ENCODE measurements at regions not wholly inside any gene's neighbourhood (a gene's known extent, or its start where the extent isn't known, plus 50 kb on each side); places are given as distances from the start of the nearest gene placed in this dataset.
"Not testable (repeated sequence)": the region's sequence is repeated elsewhere in the genome, so short reads cannot be mapped to it uniquely, and the experiment has no call there.

DNA sequence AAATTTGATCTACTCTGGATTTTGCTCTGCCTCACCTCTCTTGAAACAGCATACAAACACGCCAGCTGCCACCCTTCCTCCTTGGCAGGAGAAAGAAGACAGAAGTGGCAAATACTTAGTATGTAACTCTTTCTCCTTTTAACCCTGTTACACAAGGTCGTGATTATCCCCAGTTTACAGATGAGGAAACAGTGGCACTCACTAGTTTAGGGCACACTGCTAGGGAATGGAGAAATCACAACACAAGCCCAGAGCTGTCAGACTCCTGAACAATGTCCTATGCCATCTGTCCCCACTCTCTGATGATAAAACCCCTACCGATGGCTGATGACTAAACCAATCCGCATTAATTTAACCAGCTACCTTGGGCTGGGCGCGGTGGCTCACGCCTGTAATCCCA lies 79.7 kb downstream of the FGD2 start:
- DNase-seq: no peak
- no peaks in the 10 kb centered on the region for H3K27me3 ChIP-seq
- no peak overlapping the region for H3K27ac ChIP-seq
- no peak overlapping the region for H3K9ac ChIP-seq (ENCODE audit: low read depth in 2 of 2, low read length in 2 of 2)
- no peaks in the 10 kb centered on the region for H3K36me3 ChIP-seq
- no peak overlapping the region for H3K4me3 ChIP-seq
- intact Hi-C loops (cut with DNase I): no loop called here
- no peak for TF ChIP-seq CTCF (IDR thresholded peaks at IDR 0.05)
- no peaks in the 10 kb centered on the region for H3K4me1 ChIP-seq
- H3K9me3 ChIP-seq: no peaks in the 10 kb centered on the region

GRCh38 chr6:37088897-37089296 lies 81.1 kb upstream of the PIM1 start:
- intact Hi-C loops (cut with DNase I): no loop called here
- H3K9me3 ChIP-seq: no peaks in the 10 kb centered on the region
- H3K27me3 ChIP-seq: no peaks in the 10 kb centered on the region
- no peak overlapping the region for H3K4me3 ChIP-seq
- no peak for DNase-seq
- no peaks in the 10 kb centered on the region for H3K36me3 ChIP-seq
- H3K27ac ChIP-seq: no peak overlapping the region
- no peak overlapping the region for H3K9ac ChIP-seq (ENCODE audit: low read depth in 2 of 2, low read length in 2 of 2)
- no peak for TF ChIP-seq CTCF (IDR thresholded peaks at IDR 0.05)
- H3K4me1 ChIP-seq: no peaks in the 10 kb centered on the region

DNA sequence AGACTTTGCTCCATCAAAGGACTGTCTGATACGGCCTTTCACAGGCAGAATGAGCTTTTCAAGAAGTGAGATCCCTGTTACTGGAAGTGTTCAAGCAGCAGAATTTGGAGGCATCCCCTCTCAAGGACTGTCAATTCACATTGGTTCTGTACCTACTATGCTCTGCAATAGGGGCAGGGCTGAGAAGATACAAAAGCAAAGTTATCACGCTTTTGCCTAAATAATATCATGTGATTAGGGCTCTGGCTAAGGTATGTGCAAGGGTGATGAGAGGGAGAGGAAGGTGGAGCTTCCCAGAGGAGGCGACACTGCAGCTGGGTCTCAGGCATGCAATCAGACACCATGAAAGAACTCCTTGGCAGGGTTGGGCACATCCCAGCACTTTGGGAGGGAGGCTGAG lies 80.2 kb upstream of the PIM1 start:
- TF ChIP-seq CTCF (IDR thresholded peaks at IDR 0.05): no peak
- intact Hi-C loops (cut with DNase I): no loop called here
- H3K4me1 ChIP-seq: no peaks in the 10 kb centered on the region

GRCh38 chr6:37091104-37091503 lies 78.8 kb upstream of the PIM1 start:
- not testable (repeated sequence) for H3K4me1 ChIP-seq

More for the DNA sequence above, 80.2 kb upstream of the PIM1 start:
- Histone ChIP-seq H3K27ac (no peak overlapping the region), H3K9me3 (no peaks in the 10 kb centered on the region), H3K9ac (ENCODE audit: low read depth in 2 of 2, low read length in 2 of 2) (no peak overlapping the region), H3K36me3 (no peaks in the 10 kb centered on the region), H3K4me3 (no peak overlapping the region), H3K27me3 (no peaks in the 10 kb centered on the region)
- no peak for DNase-seq

GRCh38 chr6:37091586-37091985 lies 78.4 kb upstream of the PIM1 start:
- H3K27me3 ChIP-seq; H3K9me3 ChIP-seq; H3K4me3 ChIP-seq; H3K9ac ChIP-seq (ENCODE audit: low read depth in 2 of 2, low read length in 2 of 2); H3K27ac ChIP-seq; H3K4me1 ChIP-seq; intact Hi-C loops (cut with DNase I); DNase-seq; H3K36me3 ChIP-seq: not testable (repeated sequence)

More at GRCh38 chr6:37091104-37091503, 78.8 kb upstream of the PIM1 start:
- DNase-seq; H3K9me3 ChIP-seq; H3K27me3 ChIP-seq; H3K4me3 ChIP-seq; H3K27ac ChIP-seq; intact Hi-C loops (cut with DNase I); H3K36me3 ChIP-seq; H3K9ac ChIP-seq (ENCODE audit: low read depth in 2 of 2, low read length in 2 of 2): not testable (repeated sequence)

DNA sequence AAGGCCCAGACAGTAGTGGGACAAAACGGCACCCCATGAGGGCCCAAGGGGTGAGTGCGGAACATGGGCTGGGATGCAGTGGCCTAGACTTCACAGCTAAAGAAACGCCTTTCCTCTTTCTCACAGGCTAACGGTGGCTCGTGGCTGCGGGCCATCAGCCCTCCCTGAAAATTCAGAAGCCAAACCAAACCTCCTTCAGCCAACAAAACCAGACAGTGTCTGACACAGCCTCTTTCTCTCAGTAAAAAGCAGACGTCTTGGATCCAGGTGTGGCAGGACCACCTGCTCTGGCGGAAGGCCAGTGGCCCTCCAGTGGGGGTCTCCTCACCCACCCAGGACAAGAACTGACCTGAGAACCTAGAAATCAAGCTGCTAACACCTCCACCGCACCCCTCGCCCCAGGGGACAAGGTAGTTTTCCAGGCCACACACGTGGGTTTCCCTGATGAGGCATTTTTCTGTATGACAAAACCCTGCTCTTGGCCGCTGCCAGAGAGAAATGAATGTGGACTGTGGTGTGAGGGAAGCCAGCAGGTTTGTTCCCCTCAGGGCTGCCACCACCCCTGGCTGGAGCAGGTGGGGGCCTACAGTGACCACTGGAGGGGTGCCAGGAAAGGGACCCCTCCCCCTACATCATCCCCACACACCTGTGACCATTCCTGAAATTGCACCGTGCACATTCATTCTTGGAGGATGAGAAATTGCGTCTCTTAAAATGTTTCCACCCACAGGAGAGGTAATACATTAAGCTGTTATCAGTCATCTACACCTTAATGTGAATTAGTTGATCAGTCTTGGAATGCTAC lies 76.8 kb upstream of the PIM1 start:
- no peak overlapping the region for H3K4me3 ChIP-seq
- H3K36me3 ChIP-seq: no peaks in the 10 kb centered on the region
- H3K27ac ChIP-seq: no peak overlapping the region
- no peak for TF ChIP-seq CTCF (IDR thresholded peaks at IDR 0.05)
- no peaks in the 10 kb centered on the region for H3K4me1 ChIP-seq
- intact Hi-C loops (cut with DNase I): no loop called here
- no peaks in the 10 kb centered on the region for H3K9me3 ChIP-seq
- H3K9ac ChIP-seq (ENCODE audit: low read depth in 2 of 2, low read length in 2 of 2): no peak overlapping the region
- no peaks in the 10 kb centered on the region for H3K27me3 ChIP-seq
- DNase-seq: no peak

Data from colonic mucosa (tissue), 4 donors.